CD8-positive, alpha-beta memory T cell (primary cell): ENCODE measurements at regions not wholly inside any gene's neighbourhood (a gene's known extent, or its start where the extent isn't known, plus 50 kb on each side); places are given as distances from the start of the nearest gene placed in this dataset.

Source experiments
- CTCF ChIA-PET: fragments of 350-600 bp; sonication (Branson Sonifier 250); formaldehyde crosslinking; loops from one replicate; lab custom pipeline; 2021; ENCODE audit warnings: antibody characterized with exemption; lab: Charles Lee
- POLR2A ChIA-PET: fragments of 350-600 bp; sonication (Branson Sonifier 250); formaldehyde crosslinking; loops from one replicate; lab custom pipeline; 2021; ENCODE audit warnings: antibody characterized with exemption; lab: Charles Lee
- DNase-seq, 5 donors: peaks; one replicate each; pipeline versions ENCODE4 v3.0.0 to v3.0.0-alpha.2; 2020 to 2022; ENCODE audit warnings: mixed read lengths in 1 of 5
- H3K27ac ChIP-seq: one replicate; pipeline ENCODE4 v1.7.0; 2013; ENCODE audit warnings: low read depth, mild to moderate bottlenecking, low read length, moderate library complexity
- H3K27me3 ChIP-seq: 2 replicates; pipeline ENCODE4 v1.7.0; 2013; ENCODE audit warnings: low read length, mild to moderate bottlenecking; ENCODE audit not compliant: insufficient read depth, poor library complexity, severe bottlenecking
- H3K36me3 ChIP-seq: 2 replicates; pipeline ENCODE4 v1.7.0; 2013; ENCODE audit warnings: mild to moderate bottlenecking, low read length, moderate library complexity; ENCODE audit not compliant: insufficient read depth
- H3K4me1 ChIP-seq: 2 replicates; pipeline ENCODE4 v1.7.0; 2013; ENCODE audit warnings: mild to moderate bottlenecking, low read length, moderate library complexity; ENCODE audit not compliant: insufficient read depth
- H3K4me3 ChIP-seq: 2 replicates; pipeline ENCODE4 v1.7.0; 2013; ENCODE audit warnings: mild to moderate bottlenecking, low read length
- H3K9me3 ChIP-seq: 2 replicates; pipeline ENCODE4 v1.7.0; 2013; ENCODE audit warnings: mild to moderate bottlenecking, low read length
- H3K27ac Mint-ChIP-seq, 8 donors: one replicate each; pipeline ENCODE4 v1.8.0; 2020 to 2021; ENCODE audit warnings: mixed read lengths in 8 of 8, mild to moderate bottlenecking in 6 of 8, inconsistent platforms in 3 of 8, moderate library complexity in 3 of 8
- H3K27me3 Mint-ChIP-seq, 2 donors: one replicate each; pipeline ENCODE4 v1.8.0; 2020 to 2021; ENCODE audit warnings: mixed read lengths in 2 of 2, mild to moderate bottlenecking in 1 of 2, moderate library complexity in 1 of 2
- H3K36me3 Mint-ChIP-seq, 3 donors: one replicate each; pipeline ENCODE4 v1.8.0; 2020 to 2021; ENCODE audit warnings: mixed read lengths in 3 of 3, inconsistent platforms in 1 of 3, mild to moderate bottlenecking in 1 of 3
- H3K4me1 Mint-ChIP-seq, 3 donors: one replicate each; pipeline ENCODE4 v1.8.0; 2020 to 2021; ENCODE audit warnings: mixed read lengths in 3 of 3, inconsistent platforms in 1 of 3, mild to moderate bottlenecking in 1 of 3
- H3K4me3 Mint-ChIP-seq, 7 donors: one replicate each; pipeline ENCODE4 v1.8.0; 2020 to 2021; ENCODE audit warnings: mixed read lengths in 7 of 7, mild to moderate bottlenecking in 6 of 7, moderate library complexity in 4 of 7, inconsistent platforms in 2 of 7
- H3K9me3 Mint-ChIP-seq, 5 donors: one replicate each; pipeline ENCODE4 v1.8.0; 2020 to 2022; ENCODE audit warnings: mixed read lengths in 5 of 5, mild to moderate bottlenecking in 3 of 5, moderate library complexity in 2 of 5, inconsistent platforms in 1 of 5

GRCh38 chr5:166768536-166768935 lies 1522.9 kb upstream of the WWC1 start:
- no peaks in the 10 kb centered on the region for H3K36me3 ChIP-seq
- ChIA-PET POLR2A (no interaction called here), CTCF (no interaction called here)
- Mint-ChIP-seq H3K27ac (no peak overlapping the region), H3K9me3 (peaks cover 8 to 32% (median 11%) of the 10 kb centered on the region in 5 donors), H3K4me1 (no peaks in the 10 kb centered on the region), H3K4me3 (no peak overlapping the region), H3K27me3 (no peaks in the 10 kb centered on the region), H3K36me3 (no peaks in the 10 kb centered on the region)
- DNase-seq, result no peak
- H3K27me3 ChIP-seq, result no peaks in the 10 kb centered on the region
- no peaks in the 10 kb centered on the region for H3K9me3 ChIP-seq
- no peak overlapping the region for H3K4me3 ChIP-seq
- no peak overlapping the region for H3K27ac ChIP-seq
- no peaks in the 10 kb centered on the region for H3K4me1 ChIP-seq

DNA sequence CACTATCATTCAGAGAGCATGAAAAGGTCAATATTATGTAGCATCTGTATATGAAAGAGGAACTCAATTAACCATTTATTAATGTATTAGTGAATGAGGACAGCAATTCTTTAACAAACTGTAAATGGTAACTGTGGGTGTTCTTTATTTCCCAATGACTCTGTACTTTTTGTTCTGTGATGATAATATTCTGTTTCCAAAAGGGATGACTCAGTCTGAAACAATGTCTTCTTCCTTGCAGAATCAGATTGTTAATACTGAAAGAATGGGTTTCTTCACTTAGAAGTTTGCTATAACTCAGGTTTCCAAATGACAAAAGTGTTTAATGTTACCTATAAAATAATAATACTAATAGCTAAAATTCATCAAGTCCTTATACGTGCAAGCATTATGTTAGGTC lies 1518.7 kb upstream of the WWC1 start:
- H3K27me3 Mint-ChIP-seq, result no peaks in the 10 kb centered on the region

DNA sequence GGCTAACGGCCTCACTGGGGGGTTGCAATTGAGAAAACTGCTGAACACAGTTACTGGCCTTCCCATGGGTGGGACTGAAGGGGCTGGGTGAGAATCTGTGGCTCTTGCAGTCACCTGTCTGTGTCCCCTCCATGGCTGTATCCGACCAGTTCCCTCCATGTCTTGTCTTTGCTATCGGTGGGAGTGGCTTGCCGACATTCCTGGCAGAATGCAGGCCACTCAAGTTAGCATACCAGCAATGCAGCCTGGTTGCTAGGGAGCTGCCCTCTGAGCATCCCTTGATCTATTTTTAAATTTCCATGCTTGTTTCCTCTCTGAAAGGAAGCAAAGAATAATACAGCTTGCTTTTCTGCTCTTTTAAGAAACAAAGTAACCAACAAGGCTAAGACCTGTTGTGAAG lies 1509.7 kb upstream of the WWC1 start:
- Histone ChIP-seq H3K27me3 (no peaks in the 10 kb centered on the region), H3K9me3 (no peaks in the 10 kb centered on the region), H3K4me3 (no peak overlapping the region), H3K36me3 (no peaks in the 10 kb centered on the region), H3K27ac (no peak overlapping the region), H3K4me1 (no peaks in the 10 kb centered on the region)
- no peak for DNase-seq
- H3K27ac Mint-ChIP-seq, result no peak overlapping the region
- peaks cover 0 to 10% (median 7%) of the 10 kb centered on the region in 5 donors for H3K9me3 Mint-ChIP-seq
- ChIA-PET POLR2A (no interaction called here), CTCF (no interaction called here)
- no peaks in the 10 kb centered on the region for H3K27me3 Mint-ChIP-seq
- H3K36me3 Mint-ChIP-seq, result no peaks in the 10 kb centered on the region
- no peaks in the 10 kb centered on the region for H3K4me1 Mint-ChIP-seq
- H3K4me3 Mint-ChIP-seq, result no peak overlapping the region

More for the DNA sequence above, 1518.7 kb upstream of the WWC1 start:
- no peak for DNase-seq
- Histone ChIP-seq H3K4me1 (no peaks in the 10 kb centered on the region), H3K9me3 (no peaks in the 10 kb centered on the region), H3K27me3 (no peaks in the 10 kb centered on the region), H3K4me3 (no peak overlapping the region), H3K36me3 (no peaks in the 10 kb centered on the region), H3K27ac (no peak overlapping the region)
- no peaks in the 10 kb centered on the region for H3K36me3 Mint-ChIP-seq
- H3K4me3 Mint-ChIP-seq, result no peak overlapping the region
- ChIA-PET CTCF (no interaction called here), POLR2A (no interaction called here)
- no peak overlapping the region for H3K27ac Mint-ChIP-seq
- peaks cover 2 to 25% (median 8%) of the 10 kb centered on the region in 5 donors for H3K9me3 Mint-ChIP-seq
- H3K4me1 Mint-ChIP-seq, result no peaks in the 10 kb centered on the region

- Histone ChIP-seq H3K36me3 (no peaks in the 10 kb centered on the region), H3K4me3 (no peak overlapping the region), H3K4me1 (no peaks in the 10 kb centered on the region), H3K27me3 (no peaks in the 10 kb centered on the region), H3K27ac (no peak overlapping the region), H3K9me3 (no peaks in the 10 kb centered on the region)
- ChIA-PET POLR2A (no interaction called here), CTCF (no interaction called here)
- Mint-ChIP-seq H3K9me3 (peaks cover 0 to 16% (median 10%) of the 10 kb centered on the region in 5 donors), H3K4me1 (no peaks in the 10 kb centered on the region), H3K27me3 (no peaks in the 10 kb centered on the region), H3K27ac (no peak overlapping the region), H3K4me3 (no peak overlapping the region), H3K36me3 (no peaks in the 10 kb centered on the region)
- no peak for DNase-seq
Observed at GRCh38 chr5:166784545-166785078, 1506.8 kb upstream of the WWC1 start.

GRCh38 chr5:166786178-166786577 lies 1505.3 kb upstream of the WWC1 start:
- H3K27ac ChIP-seq, result no peak overlapping the region
- H3K27me3 ChIP-seq, result no peaks in the 10 kb centered on the region
- no peak for DNase-seq
- no peaks in the 10 kb centered on the region for H3K36me3 ChIP-seq
- H3K4me1 Mint-ChIP-seq, result no peaks in the 10 kb centered on the region
- ChIA-PET CTCF (interaction anchor here (1.3 kb wide), 1 partner anchor 10 kb away, joined by 3 read pairs; no protein-coding TSS in a partner anchor), POLR2A (no interaction called here)
- H3K4me1 ChIP-seq, result no peaks in the 10 kb centered on the region
- H3K4me3 ChIP-seq, result no peak overlapping the region
- H3K27me3 Mint-ChIP-seq, result no peaks in the 10 kb centered on the region
- no peaks in the 10 kb centered on the region for H3K36me3 Mint-ChIP-seq
- no peak overlapping the region for H3K4me3 Mint-ChIP-seq
- no peaks in the 10 kb centered on the region for H3K9me3 ChIP-seq
- H3K9me3 Mint-ChIP-seq, result peaks cover 0 to 16% (median 9%) of the 10 kb centered on the region in 5 donors
- H3K27ac Mint-ChIP-seq, result no peak overlapping the region

- Mint-ChIP-seq H3K4me1 (no peaks in the 10 kb centered on the region), H3K36me3 (no peaks in the 10 kb centered on the region), H3K27me3 (no peaks in the 10 kb centered on the region), H3K27ac (no peak overlapping the region), H3K4me3 (no peak overlapping the region), H3K9me3 (peaks cover 0 to 14% (median 10%) of the 10 kb centered on the region in 5 donors)
- H3K4me3 ChIP-seq, result no peak overlapping the region
- no peak overlapping the region for H3K27ac ChIP-seq
- H3K36me3 ChIP-seq, result no peaks in the 10 kb centered on the region
- DNase-seq, result no peak
- ChIA-PET CTCF (interaction anchor here (1.3 kb wide), 1 partner anchor 10 kb away, joined by 3 read pairs; no protein-coding TSS in a partner anchor), POLR2A (no interaction called here)
- H3K9me3 ChIP-seq, result no peaks in the 10 kb centered on the region
- no peaks in the 10 kb centered on the region for H3K4me1 ChIP-seq
- no peaks in the 10 kb centered on the region for H3K27me3 ChIP-seq
Observed at GRCh38 chr5:166786889-166787288, 1504.6 kb upstream of the WWC1 start.

- Mint-ChIP-seq H3K9me3 (peaks cover 0 to 10% (median 9%) of the 10 kb centered on the region in 5 donors), H3K36me3 (no peaks in the 10 kb centered on the region), H3K27ac (no peak overlapping the region), H3K4me3 (no peak overlapping the region), H3K4me1 (no peaks in the 10 kb centered on the region), H3K27me3 (no peaks in the 10 kb centered on the region)
- no peak overlapping the region for H3K27ac ChIP-seq
- H3K27me3 ChIP-seq, result no peaks in the 10 kb centered on the region
- no peak overlapping the region for H3K4me3 ChIP-seq
- no peak for DNase-seq
- H3K4me1 ChIP-seq, result no peaks in the 10 kb centered on the region
- POLR2A ChIA-PET, result no interaction called here
- no peaks in the 10 kb centered on the region for H3K36me3 ChIP-seq
- CTCF ChIA-PET, result no interaction called here
- no peaks in the 10 kb centered on the region for H3K9me3 ChIP-seq
Observed at GRCh38 chr5:166788050-166788449, 1503.4 kb upstream of the WWC1 start.

GRCh38 chr5:166795756-166796155 lies 1495.7 kb upstream of the WWC1 start:
- CTCF ChIA-PET, result no interaction called here
- POLR2A ChIA-PET, result interaction anchor here (0.7 kb wide), 1 partner anchor 87 kb away, joined by 4 read pairs; no protein-coding TSS in a partner anchor
- Mint-ChIP-seq H3K36me3 (no peaks in the 10 kb centered on the region), H3K9me3 (peaks cover 0 to 11% (median 7%) of the 10 kb centered on the region in 5 donors), H3K4me1 (no peaks in the 10 kb centered on the region), H3K4me3 (no peak overlapping the region), H3K27me3 (no peaks in the 10 kb centered on the region), H3K27ac (peak overlapping the region in 1 of 8 donors; percentile 43)
- no peak for DNase-seq
- Histone ChIP-seq H3K36me3 (no peaks in the 10 kb centered on the region), H3K9me3 (no peaks in the 10 kb centered on the region), H3K4me3 (no peak overlapping the region), H3K27me3 (no peaks in the 10 kb centered on the region), H3K27ac (no peak overlapping the region), H3K4me1 (no peaks in the 10 kb centered on the region)
